ENCODE measurements at regions not wholly inside any gene's neighbourhood (a gene's known extent, or its start where the extent isn't known, plus 50 kb on each side); places are given as distances from the start of the nearest gene placed in this dataset.

DNA sequence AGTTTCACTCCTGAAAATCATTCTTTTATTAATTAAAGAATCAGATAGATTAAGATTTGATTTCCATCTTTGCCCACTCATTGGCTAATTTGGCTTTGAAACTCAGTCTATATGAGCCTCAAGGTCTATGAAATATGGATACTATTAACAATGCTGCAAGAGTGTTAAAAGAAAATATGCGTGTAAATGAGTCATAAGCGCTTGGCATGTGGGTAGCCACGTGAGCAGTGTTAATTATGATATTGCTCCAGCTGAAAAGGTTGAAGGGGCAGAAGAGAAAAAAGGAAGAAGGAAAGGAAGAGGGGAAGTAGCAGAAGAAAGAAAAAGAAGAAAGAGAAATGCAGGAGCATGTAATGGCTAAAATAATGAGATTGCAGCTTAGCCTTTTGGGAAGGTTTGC lies 151.4 kb downstream of the CHRM3 start:
- no peaks in the 10 kb centered on the region for H3K4me1 ChIP-seq (ENCODE audit: insufficient read depth, low read length)
- H3K4me1 Mint-ChIP-seq (ENCODE audit: low read depth): no peaks in the 10 kb centered on the region
- H3K9me3 ChIP-seq (ENCODE audit: control insufficient read depth in 1 of 2, insufficient read depth in 1 of 2, low read length in 2 of 2): no peaks in the 10 kb centered on the region
- H3K36me3 Mint-ChIP-seq (ENCODE audit: low read depth): no peaks in the 10 kb centered on the region
- DNase-seq: no peak
- H3K4me3 Mint-ChIP-seq: no peak overlapping the region
- H3K4me3 ChIP-seq (ENCODE audit: low read length): no peak overlapping the region
- TF ChIP-seq, protein P1, sequence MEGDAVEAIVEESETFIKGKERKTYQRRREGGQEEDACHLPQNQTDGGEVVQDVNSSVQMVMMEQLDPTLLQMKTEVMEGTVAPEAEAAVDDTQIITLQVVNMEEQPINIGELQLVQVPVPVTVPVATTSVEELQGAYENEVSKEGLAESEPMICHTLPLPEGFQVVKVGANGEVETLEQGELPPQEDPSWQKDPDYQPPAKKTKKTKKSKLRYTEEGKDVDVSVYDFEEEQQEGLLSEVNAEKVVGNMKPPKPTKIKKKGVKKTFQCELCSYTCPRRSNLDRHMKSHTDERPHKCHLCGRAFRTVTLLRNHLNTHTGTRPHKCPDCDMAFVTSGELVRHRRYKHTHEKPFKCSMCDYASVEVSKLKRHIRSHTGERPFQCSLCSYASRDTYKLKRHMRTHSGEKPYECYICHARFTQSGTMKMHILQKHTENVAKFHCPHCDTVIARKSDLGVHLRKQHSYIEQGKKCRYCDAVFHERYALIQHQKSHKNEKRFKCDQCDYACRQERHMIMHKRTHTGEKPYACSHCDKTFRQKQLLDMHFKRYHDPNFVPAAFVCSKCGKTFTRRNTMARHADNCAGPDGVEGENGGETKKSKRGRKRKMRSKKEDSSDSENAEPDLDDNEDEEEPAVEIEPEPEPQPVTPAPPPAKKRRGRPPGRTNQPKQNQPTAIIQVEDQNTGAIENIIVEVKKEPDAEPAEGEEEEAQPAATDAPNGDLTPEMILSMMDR (IDR thresholded peaks at IDR 0.05): no peak
- H3K27me3 ChIP-seq (ENCODE audit: control insufficient read depth in 1 of 2, insufficient read depth in 2 of 2, low read length in 2 of 2): no peaks in the 10 kb centered on the region
- intact Hi-C loops (cut with DNase I, micrococcal nuclease): no loop called here
- ChIA-PET POLR2A (no interaction called here), CTCF (no interaction called here)
- H3K36me3 ChIP-seq (ENCODE audit: insufficient read depth, low read length): no peaks in the 10 kb centered on the region
- H3K9me3 Mint-ChIP-seq: no peaks in the 10 kb centered on the region
- no peak for ATAC-seq (ENCODE audit: poor library complexity)
- no peaks in the 10 kb centered on the region for H3K27me3 Mint-ChIP-seq
- no peak overlapping the region for H3K27ac Mint-ChIP-seq
- no peak overlapping the region for H3K27ac ChIP-seq (ENCODE audit: low read depth in 1 of 2, low read length in 2 of 2)

DNA sequence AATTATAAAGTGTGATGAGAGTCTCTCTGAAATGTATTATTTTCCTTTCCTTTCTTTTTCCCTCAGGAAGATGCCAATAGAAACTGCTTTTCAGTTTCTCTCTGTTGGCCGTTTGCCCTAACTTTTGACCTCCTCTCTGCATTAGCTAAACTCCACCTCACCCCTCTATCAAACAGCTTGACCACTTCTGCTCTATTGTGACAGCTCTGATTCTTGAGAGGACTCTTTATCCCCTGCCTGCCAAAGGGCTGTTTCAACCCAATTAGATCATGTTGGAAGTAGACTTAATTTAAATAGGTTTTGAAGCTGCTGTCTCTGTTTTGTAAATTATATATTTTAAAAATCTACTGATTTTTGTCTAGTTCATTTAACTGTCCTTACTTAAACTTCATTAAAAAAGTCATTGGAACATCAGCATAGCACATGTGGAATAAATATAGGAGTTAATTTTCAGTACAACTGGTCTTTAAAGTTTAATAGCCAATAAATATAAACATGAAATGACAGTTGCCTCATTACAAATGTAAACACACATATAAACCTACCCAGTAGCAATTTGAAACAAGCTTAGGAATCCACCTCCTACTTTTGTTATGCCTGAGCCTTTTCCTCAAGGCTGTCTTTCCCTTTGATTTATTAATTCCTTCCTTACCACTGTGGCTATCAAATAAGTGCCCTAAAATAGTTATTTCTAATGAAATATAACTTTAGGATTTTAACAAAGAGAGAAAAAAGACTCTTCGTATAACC lies 152.0 kb downstream of the CHRM3 start:
- Mint-ChIP-seq H3K27me3 (no peaks in the 10 kb centered on the region), H3K27ac (no peak overlapping the region), H3K4me1 (ENCODE audit: low read depth) (no peaks in the 10 kb centered on the region), H3K9me3 (no peaks in the 10 kb centered on the region), H3K4me3 (no peak overlapping the region), H3K36me3 (ENCODE audit: low read depth) (no peaks in the 10 kb centered on the region)
- Histone ChIP-seq H3K4me1 (ENCODE audit: insufficient read depth, low read length) (no peaks in the 10 kb centered on the region), H3K9me3 (ENCODE audit: control insufficient read depth in 1 of 2, insufficient read depth in 1 of 2, low read length in 2 of 2) (no peaks in the 10 kb centered on the region), H3K4me3 (ENCODE audit: low read length) (no peak overlapping the region), H3K36me3 (ENCODE audit: insufficient read depth, low read length) (no peaks in the 10 kb centered on the region), H3K27ac (ENCODE audit: low read depth in 1 of 2, low read length in 2 of 2) (no peak overlapping the region), H3K27me3 (ENCODE audit: control insufficient read depth in 1 of 2, insufficient read depth in 2 of 2, low read length in 2 of 2) (no peaks in the 10 kb centered on the region)
- DNase-seq: no peak
- intact Hi-C loops (cut with DNase I, micrococcal nuclease): no loop called here
- ChIA-PET POLR2A (no interaction called here), CTCF (no interaction called here)
- TF ChIP-seq, protein P1 (IDR thresholded peaks at IDR 0.05): no peak
- no peak for ATAC-seq (ENCODE audit: poor library complexity)

DNA sequence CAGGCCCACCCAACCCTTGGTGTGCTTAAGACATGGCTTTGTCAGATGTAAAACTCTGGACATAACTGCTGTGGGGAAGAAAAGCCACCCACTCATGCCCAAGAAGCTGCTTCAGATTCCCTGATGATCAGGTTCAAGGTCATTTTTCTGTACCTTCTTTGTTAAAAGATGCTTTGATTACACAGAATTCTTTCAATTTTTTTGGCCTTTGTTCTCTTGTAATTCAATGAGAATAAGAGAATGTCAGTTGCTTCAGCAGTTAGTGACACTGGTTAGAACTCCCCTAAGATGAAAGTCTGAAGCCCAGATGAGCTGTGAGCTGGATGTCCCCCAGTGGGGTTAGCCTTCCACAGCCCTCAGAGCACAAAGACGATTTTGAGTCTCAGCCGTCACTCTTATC lies 152.7 kb downstream of the CHRM3 start:
- CTCF ChIA-PET: no interaction called here
- no peaks in the 10 kb centered on the region for H3K36me3 ChIP-seq (ENCODE audit: insufficient read depth, low read length)
- DNase-seq (no peak), ATAC-seq (ENCODE audit: poor library complexity) (no peak)
- H3K27ac Mint-ChIP-seq: no peak overlapping the region
- no peaks in the 10 kb centered on the region for H3K36me3 Mint-ChIP-seq (ENCODE audit: low read depth)
- H3K4me1 ChIP-seq (ENCODE audit: insufficient read depth, low read length): no peaks in the 10 kb centered on the region
- H3K4me3 ChIP-seq (ENCODE audit: low read length): no peak overlapping the region
- H3K27ac ChIP-seq (ENCODE audit: low read depth in 1 of 2, low read length in 2 of 2): no peak overlapping the region
- no peaks in the 10 kb centered on the region for H3K9me3 ChIP-seq (ENCODE audit: control insufficient read depth in 1 of 2, insufficient read depth in 1 of 2, low read length in 2 of 2)
- no peaks in the 10 kb centered on the region for H3K9me3 Mint-ChIP-seq
- no peaks in the 10 kb centered on the region for H3K27me3 Mint-ChIP-seq
- H3K4me3 Mint-ChIP-seq: no peak overlapping the region
- no peaks in the 10 kb centered on the region for H3K4me1 Mint-ChIP-seq (ENCODE audit: low read depth)
- intact Hi-C loops (cut with DNase I, micrococcal nuclease): no loop called here
- POLR2A ChIA-PET: no interaction called here
- TF ChIP-seq, protein P1 (IDR thresholded peaks at IDR 0.05): no peak
- no peaks in the 10 kb centered on the region for H3K27me3 ChIP-seq (ENCODE audit: control insufficient read depth in 1 of 2, insufficient read depth in 2 of 2, low read length in 2 of 2)

Data from CD4-positive, alpha-beta T cell (primary cell).